GM23338 (cell line): ENCODE measurements at regions not wholly inside any gene's neighbourhood (a gene's known extent, or its start where the extent isn't known, plus 50 kb on each side); places are given as distances from the start of the nearest gene placed in this dataset.

Source experiments
- JUNB ChIP-seq: IDR thresholded peaks from one replicate; pipeline ENCODE4 v1.6.1; 2016; ENCODE audit warnings: antibody characterized with exemption; ENCODE audit not compliant: unreplicated experiment
- NANOG ChIP-seq: IDR thresholded peaks from 2 replicates; pipeline ENCODE4 v1.6.1; 2016; ENCODE audit warnings: antibody characterized with exemption, borderline replicate concordance
- ZNF114 ChIP-seq: fragments of 250-450 bp; sonication (Bioruptor Pico); IDR thresholded peaks from 2 replicates; pipeline ENCODE4 v1.5.0; 2020; ENCODE audit warnings: mild to moderate bottlenecking, moderate library complexity
- TF ChIP-seq, protein P1 (sequence below): fragments of 250-450 bp; sonication (Bioruptor Pico); IDR thresholded peaks from 2 replicates; pipeline ENCODE4 v1.5.0; 2020; ENCODE audit warnings: mild to moderate bottlenecking, moderate library complexity
- TF ChIP-seq, protein P2 (sequence below), 2 experiments: fragments of 200-600 bp in 1 of 2; sonication (generic) in 1 of 2; conservative IDR thresholded peaks; 2 replicates each; pipeline versions ENCODE4 v1.5.1 to v1.6.1; 2016 to 2017; ENCODE audit warnings: antibody characterized with exemption in 2 of 2, low read depth in 2 of 2, mild to moderate bottlenecking in 2 of 2, moderate library complexity in 1 of 2
- TF ChIP-seq, protein P3 (sequence below): IDR thresholded peaks from one replicate; pipeline ENCODE4 v1.6.1; 2018; ENCODE audit warnings: antibody characterized with exemption; ENCODE audit not compliant: unreplicated experiment

DNA sequence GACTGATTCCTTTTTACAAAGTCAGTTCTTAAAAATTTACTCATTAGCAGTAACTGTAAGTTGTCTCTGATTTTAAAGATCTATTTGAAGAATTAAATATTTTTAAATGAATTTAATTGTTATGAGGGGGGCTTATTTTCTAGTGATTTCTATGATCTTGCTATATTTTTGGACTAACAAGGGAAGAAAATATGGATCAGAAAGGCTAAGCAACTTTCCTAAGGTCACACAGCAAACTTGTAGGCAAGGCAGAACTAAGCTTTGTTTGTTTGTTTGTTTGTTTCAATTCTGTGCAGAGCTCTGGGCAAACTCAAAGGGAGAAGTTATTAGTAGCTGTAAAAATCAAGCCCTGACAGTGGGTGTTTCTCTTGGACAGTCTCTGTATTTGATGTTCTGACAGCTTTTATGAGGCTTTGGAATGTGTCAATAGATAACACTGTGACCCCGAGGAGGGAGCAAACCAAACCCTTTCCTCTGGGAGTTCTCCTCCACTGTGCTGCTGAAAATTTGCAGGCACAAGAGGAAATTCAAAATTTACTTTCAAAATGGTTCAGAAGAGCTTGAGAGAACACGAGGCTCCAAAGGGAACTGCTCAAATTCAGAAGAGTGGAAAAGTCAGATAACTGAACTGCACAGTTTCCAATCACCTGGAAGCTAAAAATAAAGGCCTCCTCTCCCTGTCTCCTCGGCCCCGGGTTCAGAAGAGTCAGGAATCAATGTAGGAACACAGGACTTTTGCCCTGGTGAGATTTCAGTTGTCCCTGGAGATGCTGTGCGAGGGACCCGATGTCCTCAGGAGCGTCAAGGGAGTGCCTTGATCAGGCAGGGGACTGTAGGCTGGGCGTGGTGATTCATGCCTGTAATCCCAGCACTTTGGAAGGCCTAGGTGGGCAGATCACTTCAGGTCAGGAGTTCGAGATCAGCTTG, 325.7 kb downstream of the GATA3 start (continued):
- TF ChIP-seq, protein P1, sequence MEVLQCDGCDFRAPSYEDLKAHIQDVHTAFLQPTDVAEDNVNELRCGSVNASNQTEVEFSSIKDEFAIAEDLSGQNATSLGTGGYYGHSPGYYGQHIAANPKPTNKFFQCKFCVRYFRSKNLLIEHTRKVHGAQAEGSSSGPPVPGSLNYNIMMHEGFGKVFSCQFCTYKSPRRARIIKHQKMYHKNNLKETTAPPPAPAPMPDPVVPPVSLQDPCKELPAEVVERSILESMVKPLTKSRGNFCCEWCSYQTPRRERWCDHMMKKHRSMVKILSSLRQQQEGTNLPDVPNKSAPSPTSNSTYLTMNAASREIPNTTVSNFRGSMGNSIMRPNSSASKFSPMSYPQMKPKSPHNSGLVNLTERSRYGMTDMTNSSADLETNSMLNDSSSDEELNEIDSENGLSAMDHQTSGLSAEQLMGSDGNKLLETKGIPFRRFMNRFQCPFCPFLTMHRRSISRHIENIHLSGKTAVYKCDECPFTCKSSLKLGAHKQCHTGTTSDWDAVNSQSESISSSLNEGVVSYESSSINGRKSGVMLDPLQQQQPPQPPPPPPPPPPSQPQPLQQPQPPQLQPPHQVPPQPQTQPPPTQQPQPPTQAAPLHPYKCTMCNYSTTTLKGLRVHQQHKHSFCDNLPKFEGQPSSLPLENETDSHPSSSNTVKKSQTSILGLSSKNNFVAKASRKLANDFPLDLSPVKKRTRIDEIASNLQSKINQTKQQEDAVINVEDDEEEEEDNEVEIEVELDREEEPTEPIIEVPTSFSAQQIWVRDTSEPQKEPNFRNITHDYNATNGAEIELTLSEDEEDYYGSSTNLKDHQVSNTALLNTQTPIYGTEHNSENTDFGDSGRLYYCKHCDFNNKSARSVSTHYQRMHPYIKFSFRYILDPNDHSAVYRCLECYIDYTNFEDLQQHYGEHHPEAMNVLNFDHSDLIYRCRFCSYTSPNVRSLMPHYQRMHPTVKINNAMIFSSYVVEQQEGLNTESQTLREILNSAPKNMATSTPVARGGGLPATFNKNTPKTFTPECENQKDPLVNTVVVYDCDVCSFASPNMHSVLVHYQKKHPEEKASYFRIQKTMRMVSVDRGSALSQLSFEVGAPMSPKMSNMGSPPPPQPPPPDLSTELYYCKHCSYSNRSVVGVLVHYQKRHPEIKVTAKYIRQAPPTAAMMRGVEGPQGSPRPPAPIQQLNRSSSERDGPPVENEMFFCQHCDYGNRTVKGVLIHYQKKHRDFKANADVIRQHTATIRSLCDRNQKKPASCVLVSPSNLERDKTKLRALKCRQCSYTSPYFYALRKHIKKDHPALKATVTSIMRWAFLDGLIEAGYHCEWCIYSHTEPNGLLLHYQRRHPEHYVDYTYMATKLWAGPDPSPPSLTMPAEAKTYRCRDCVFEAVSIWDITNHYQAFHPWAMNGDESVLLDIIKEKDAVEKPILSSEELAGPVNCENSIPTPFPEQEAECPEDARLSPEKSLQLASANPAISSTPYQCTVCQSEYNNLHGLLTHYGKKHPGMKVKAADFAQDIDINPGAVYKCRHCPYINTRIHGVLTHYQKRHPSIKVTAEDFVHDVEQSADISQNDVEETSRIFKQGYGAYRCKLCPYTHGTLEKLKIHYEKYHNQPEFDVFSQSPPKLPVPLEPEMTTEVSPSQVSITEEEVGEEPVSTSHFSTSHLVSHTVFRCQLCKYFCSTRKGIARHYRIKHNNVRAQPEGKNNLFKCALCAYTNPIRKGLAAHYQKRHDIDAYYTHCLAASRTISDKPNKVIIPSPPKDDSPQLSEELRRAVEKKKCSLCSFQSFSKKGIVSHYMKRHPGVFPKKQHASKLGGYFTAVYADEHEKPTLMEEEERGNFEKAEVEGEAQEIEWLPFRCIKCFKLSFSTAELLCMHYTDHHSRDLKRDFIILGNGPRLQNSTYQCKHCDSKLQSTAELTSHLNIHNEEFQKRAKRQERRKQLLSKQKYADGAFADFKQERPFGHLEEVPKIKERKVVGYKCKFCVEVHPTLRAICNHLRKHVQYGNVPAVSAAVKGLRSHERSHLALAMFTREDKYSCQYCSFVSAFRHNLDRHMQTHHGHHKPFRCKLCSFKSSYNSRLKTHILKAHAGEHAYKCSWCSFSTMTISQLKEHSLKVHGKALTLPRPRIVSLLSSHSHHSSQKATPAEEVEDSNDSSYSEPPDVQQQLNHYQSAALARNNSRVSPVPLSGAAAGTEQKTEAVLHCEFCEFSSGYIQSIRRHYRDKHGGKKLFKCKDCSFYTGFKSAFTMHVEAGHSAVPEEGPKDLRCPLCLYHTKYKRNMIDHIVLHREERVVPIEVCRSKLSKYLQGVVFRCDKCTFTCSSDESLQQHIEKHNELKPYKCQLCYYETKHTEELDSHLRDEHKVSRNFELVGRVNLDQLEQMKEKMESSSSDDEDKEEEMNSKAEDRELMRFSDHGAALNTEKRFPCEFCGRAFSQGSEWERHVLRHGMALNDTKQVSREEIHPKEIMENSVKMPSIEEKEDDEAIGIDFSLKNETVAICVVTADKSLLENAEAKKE (CRISPR knock-in tag) = no peak
- TF ChIP-seq, protein P2, sequence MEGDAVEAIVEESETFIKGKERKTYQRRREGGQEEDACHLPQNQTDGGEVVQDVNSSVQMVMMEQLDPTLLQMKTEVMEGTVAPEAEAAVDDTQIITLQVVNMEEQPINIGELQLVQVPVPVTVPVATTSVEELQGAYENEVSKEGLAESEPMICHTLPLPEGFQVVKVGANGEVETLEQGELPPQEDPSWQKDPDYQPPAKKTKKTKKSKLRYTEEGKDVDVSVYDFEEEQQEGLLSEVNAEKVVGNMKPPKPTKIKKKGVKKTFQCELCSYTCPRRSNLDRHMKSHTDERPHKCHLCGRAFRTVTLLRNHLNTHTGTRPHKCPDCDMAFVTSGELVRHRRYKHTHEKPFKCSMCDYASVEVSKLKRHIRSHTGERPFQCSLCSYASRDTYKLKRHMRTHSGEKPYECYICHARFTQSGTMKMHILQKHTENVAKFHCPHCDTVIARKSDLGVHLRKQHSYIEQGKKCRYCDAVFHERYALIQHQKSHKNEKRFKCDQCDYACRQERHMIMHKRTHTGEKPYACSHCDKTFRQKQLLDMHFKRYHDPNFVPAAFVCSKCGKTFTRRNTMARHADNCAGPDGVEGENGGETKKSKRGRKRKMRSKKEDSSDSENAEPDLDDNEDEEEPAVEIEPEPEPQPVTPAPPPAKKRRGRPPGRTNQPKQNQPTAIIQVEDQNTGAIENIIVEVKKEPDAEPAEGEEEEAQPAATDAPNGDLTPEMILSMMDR (conservative IDR thresholded peaks at IDR 0.05; ENCODE audit: low read depth in 2 of 2) = no peak
- no peak for TF ChIP-seq NANOG
- no peak for TF ChIP-seq JUNB
- TF ChIP-seq, protein P3, sequence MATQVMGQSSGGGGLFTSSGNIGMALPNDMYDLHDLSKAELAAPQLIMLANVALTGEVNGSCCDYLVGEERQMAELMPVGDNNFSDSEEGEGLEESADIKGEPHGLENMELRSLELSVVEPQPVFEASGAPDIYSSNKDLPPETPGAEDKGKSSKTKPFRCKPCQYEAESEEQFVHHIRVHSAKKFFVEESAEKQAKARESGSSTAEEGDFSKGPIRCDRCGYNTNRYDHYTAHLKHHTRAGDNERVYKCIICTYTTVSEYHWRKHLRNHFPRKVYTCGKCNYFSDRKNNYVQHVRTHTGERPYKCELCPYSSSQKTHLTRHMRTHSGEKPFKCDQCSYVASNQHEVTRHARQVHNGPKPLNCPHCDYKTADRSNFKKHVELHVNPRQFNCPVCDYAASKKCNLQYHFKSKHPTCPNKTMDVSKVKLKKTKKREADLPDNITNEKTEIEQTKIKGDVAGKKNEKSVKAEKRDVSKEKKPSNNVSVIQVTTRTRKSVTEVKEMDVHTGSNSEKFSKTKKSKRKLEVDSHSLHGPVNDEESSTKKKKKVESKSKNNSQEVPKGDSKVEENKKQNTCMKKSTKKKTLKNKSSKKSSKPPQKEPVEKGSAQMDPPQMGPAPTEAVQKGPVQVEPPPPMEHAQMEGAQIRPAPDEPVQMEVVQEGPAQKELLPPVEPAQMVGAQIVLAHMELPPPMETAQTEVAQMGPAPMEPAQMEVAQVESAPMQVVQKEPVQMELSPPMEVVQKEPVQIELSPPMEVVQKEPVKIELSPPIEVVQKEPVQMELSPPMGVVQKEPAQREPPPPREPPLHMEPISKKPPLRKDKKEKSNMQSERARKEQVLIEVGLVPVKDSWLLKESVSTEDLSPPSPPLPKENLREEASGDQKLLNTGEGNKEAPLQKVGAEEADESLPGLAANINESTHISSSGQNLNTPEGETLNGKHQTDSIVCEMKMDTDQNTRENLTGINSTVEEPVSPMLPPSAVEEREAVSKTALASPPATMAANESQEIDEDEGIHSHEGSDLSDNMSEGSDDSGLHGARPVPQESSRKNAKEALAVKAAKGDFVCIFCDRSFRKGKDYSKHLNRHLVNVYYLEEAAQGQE = no peak
- TF ChIP-seq ZNF114 (CRISPR knock-in tag) = no peak
